ENCODE measurements at regions not wholly inside any gene's neighbourhood (a gene's known extent, or its start where the extent isn't known, plus 50 kb on each side); places are given as distances from the start of the nearest gene placed in this dataset.

DNA sequence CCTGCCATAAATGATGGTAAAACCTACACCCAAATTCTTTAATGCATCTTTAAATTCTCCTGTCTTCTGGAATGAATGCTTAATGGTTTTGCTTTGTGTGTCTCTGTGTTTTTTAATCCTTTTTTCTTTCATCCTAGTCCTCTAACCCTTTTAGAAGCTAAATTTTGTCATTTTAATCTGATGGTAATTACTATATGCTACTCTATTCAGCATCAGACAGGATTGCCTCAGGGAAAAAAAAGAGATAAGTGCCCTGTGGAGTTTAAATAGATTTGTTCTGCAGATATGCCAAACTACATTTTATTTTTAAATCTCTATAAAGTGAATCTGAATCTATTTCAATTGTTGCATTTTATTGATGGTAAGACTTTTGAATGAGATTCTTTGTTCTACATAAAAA, 966.8 kb downstream of the NSUN3 start:
- Histone ChIP-seq H3K4me1 (ENCODE audit: control insufficient read depth, insufficient read depth, low read length) (no peaks in the 10 kb centered on the region), H3K9ac (ENCODE audit: low read depth, low read length) (no peak overlapping the region), H3K4me2 (ENCODE audit: low read length) (no peak overlapping the region), H3K4me3 (ENCODE audit: low read length) (no peak overlapping the region), H3K9me3 (replicated peaks; ENCODE audit: low read length) (no peaks in the 10 kb centered on the region), H3K36me3 (ENCODE audit: insufficient read depth, low read length) (no peaks in the 10 kb centered on the region), H3K27me3 (ENCODE audit: control insufficient read depth, insufficient read depth, low read length) (no peaks in the 10 kb centered on the region)

- no peak overlapping the region for H3K4me2 ChIP-seq (ENCODE audit: low read length)
- H3K27me3 ChIP-seq (ENCODE audit: control insufficient read depth, insufficient read depth, low read length): no peaks in the 10 kb centered on the region
- no peak overlapping the region for H3K9ac ChIP-seq (ENCODE audit: low read depth, low read length)
Observed at GRCh38 chr3:95036526-95037021, 973.7 kb downstream of the NSUN3 start.

DNA sequence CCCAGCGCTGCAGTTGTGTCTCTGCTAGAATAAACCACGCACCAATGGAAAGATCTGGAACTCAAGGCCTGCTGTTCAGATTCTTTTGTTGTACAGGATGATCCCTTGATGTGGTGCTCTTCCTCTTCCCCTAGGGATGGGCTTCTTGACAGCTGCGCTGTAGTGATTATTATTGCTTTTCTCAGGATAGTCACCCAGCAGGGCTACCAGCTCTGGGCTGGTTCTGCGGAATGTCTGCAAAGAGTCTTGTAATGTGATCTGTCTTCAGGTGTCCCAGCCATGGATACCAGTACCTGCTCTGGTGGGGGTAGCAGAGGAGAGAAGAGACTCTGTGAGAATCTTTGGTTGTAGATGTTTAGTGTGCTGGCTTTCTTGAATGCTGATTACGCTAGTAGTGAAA, 974.2 kb downstream of the NSUN3 start:
- H3K4me3 ChIP-seq (ENCODE audit: low read length): no peak overlapping the region
- H3K36me3 ChIP-seq (ENCODE audit: insufficient read depth, low read length): no peaks in the 10 kb centered on the region
- H3K4me2 ChIP-seq (ENCODE audit: low read length): no peak overlapping the region
- H3K9me3 ChIP-seq (replicated peaks; ENCODE audit: low read length): peaks cover 4% of the 10 kb centered on the region
- no peaks in the 10 kb centered on the region for H3K27me3 ChIP-seq (ENCODE audit: control insufficient read depth, insufficient read depth, low read length)
- no peak overlapping the region for H3K9ac ChIP-seq (ENCODE audit: low read depth, low read length)
- no peaks in the 10 kb centered on the region for H3K4me1 ChIP-seq (ENCODE audit: control insufficient read depth, insufficient read depth, low read length)

More at GRCh38 chr3:95036526-95037021, 973.7 kb downstream of the NSUN3 start:
- H3K4me1 ChIP-seq (ENCODE audit: control insufficient read depth, insufficient read depth, low read length): no peaks in the 10 kb centered on the region
- H3K36me3 ChIP-seq (ENCODE audit: insufficient read depth, low read length): no peaks in the 10 kb centered on the region
- H3K4me3 ChIP-seq (ENCODE audit: low read length): no peak overlapping the region
- peaks cover 4% of the 10 kb centered on the region for H3K9me3 ChIP-seq (replicated peaks; ENCODE audit: low read length)

DNA sequence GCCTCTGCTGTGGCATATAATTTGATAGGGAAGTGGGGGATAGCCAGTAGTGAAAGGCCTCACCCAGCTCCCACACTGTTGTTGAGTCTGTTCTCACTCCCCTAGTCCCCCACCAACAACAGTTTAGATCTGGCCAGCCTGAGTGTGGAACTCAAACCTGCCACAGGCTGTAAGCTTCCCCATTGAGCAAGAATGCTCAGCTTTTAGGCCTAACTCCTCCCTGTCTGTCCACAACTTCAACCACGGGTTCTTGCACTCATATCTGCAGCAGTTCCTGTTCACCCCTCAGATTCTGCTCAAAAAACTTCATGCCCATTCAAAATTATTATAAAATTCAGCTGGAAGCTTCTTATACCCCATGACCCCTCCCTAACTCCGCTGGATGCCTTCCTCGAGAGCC, 975.1 kb downstream of the NSUN3 start:
- Histone ChIP-seq H3K9ac (ENCODE audit: low read depth, low read length) (no peak overlapping the region), H3K9me3 (replicated peaks; ENCODE audit: low read length) (peaks cover 4% of the 10 kb centered on the region), H3K4me1 (ENCODE audit: control insufficient read depth, insufficient read depth, low read length) (no peaks in the 10 kb centered on the region), H3K36me3 (ENCODE audit: insufficient read depth, low read length) (no peaks in the 10 kb centered on the region), H3K4me3 (ENCODE audit: low read length) (no peak overlapping the region), H3K4me2 (ENCODE audit: low read length) (no peak overlapping the region), H3K27me3 (ENCODE audit: control insufficient read depth, insufficient read depth, low read length) (no peaks in the 10 kb centered on the region)

DNA sequence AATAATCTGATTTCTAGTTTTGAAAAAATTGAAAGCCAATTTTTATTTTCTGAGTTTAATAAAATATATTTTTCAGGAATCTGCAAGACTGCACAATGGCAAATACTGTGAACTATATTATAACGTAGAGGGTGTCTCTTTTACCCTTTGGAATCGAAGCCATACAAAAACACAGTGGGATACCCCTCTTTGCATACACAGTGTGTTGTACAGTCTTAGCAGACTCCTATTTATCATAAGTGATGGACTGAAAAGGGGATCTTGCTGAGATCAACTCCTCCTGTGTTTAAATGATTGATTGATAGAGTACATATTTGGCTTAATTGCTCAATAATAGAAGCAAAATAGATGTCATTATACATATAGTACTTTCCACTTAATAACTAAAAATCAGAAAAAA, 981.2 kb downstream of the NSUN3 start:
- H3K4me1 ChIP-seq (ENCODE audit: control insufficient read depth, insufficient read depth, low read length): no peaks in the 10 kb centered on the region
- no peaks in the 10 kb centered on the region for H3K36me3 ChIP-seq (ENCODE audit: insufficient read depth, low read length)
- no peak overlapping the region for H3K9ac ChIP-seq (ENCODE audit: low read depth, low read length)
- no peak overlapping the region for H3K4me3 ChIP-seq (ENCODE audit: low read length)
- no peak overlapping the region for H3K4me2 ChIP-seq (ENCODE audit: low read length)
- H3K9me3 ChIP-seq (replicated peaks; ENCODE audit: low read length): peaks cover 2% of the 10 kb centered on the region
- H3K27me3 ChIP-seq (ENCODE audit: control insufficient read depth, insufficient read depth, low read length): no peaks in the 10 kb centered on the region

- Histone ChIP-seq H3K4me2 (ENCODE audit: low read length) (no peak overlapping the region), H3K4me3 (ENCODE audit: low read length) (no peak overlapping the region), H3K27me3 (ENCODE audit: control insufficient read depth, insufficient read depth, low read length) (no peaks in the 10 kb centered on the region), H3K9ac (ENCODE audit: low read depth, low read length) (no peak overlapping the region), H3K4me1 (ENCODE audit: control insufficient read depth, insufficient read depth, low read length) (no peaks in the 10 kb centered on the region), H3K36me3 (ENCODE audit: insufficient read depth, low read length) (no peaks in the 10 kb centered on the region), H3K9me3 (replicated peaks; ENCODE audit: low read length) (peaks cover 7% of the 10 kb centered on the region)
Observed at GRCh38 chr3:95048564-95048963, 985.7 kb downstream of the NSUN3 start.

- no peak overlapping the region for H3K4me3 ChIP-seq (ENCODE audit: low read length)
- no peak overlapping the region for H3K9ac ChIP-seq (ENCODE audit: low read depth, low read length)
- no peaks in the 10 kb centered on the region for H3K27me3 ChIP-seq (ENCODE audit: control insufficient read depth, insufficient read depth, low read length)
- H3K36me3 ChIP-seq (ENCODE audit: insufficient read depth, low read length): no peaks in the 10 kb centered on the region
- H3K4me2 ChIP-seq (ENCODE audit: low read length): no peak overlapping the region
- no peaks in the 10 kb centered on the region for H3K4me1 ChIP-seq (ENCODE audit: control insufficient read depth, insufficient read depth, low read length)
- peaks cover 7% of the 10 kb centered on the region for H3K9me3 ChIP-seq (replicated peaks; ENCODE audit: low read length)
Observed at GRCh38 chr3:95049841-95050240, 987.0 kb downstream of the NSUN3 start.

- Histone ChIP-seq H3K9me3 (replicated peaks; ENCODE audit: low read length) (peaks cover 1% of the 10 kb centered on the region), H3K4me3 (ENCODE audit: low read length) (no peak overlapping the region), H3K4me2 (ENCODE audit: low read length) (no peak overlapping the region), H3K36me3 (ENCODE audit: insufficient read depth, low read length) (no peaks in the 10 kb centered on the region), H3K9ac (ENCODE audit: low read depth, low read length) (no peak overlapping the region), H3K27me3 (ENCODE audit: control insufficient read depth, insufficient read depth, low read length) (no peaks in the 10 kb centered on the region), H3K4me1 (ENCODE audit: control insufficient read depth, insufficient read depth, low read length) (no peaks in the 10 kb centered on the region)
Observed at GRCh38 chr3:95055288-95055687, 992.4 kb downstream of the NSUN3 start.

DNA sequence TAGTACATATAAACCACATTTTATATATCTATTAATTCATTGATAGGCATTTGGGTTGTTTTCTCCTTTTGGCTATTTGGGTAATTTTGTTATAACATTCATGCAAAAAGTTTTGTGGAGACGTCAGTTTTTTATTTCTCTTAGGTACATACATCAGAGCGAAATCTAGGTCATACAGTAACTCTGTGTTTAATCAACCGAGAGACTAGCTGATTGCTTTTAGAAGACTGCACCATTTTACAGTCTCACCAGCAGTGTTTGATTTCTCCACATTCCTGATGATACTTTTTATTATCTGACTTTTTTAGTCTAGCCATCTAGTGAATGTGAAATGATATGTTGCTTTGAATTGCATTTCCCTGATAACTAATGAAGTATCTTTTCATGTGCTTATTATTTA, 1019.3 kb downstream of the NSUN3 start:
- Histone ChIP-seq H3K36me3 (ENCODE audit: insufficient read depth, low read length) (no peaks in the 10 kb centered on the region), H3K9me3 (replicated peaks; ENCODE audit: low read length) (no peaks in the 10 kb centered on the region), H3K27me3 (ENCODE audit: control insufficient read depth, insufficient read depth, low read length) (no peaks in the 10 kb centered on the region), H3K9ac (ENCODE audit: low read depth, low read length) (no peak overlapping the region), H3K4me2 (ENCODE audit: low read length) (no peak overlapping the region), H3K4me1 (ENCODE audit: control insufficient read depth, insufficient read depth, low read length) (no peaks in the 10 kb centered on the region), H3K4me3 (ENCODE audit: low read length) (no peak overlapping the region)

DNA sequence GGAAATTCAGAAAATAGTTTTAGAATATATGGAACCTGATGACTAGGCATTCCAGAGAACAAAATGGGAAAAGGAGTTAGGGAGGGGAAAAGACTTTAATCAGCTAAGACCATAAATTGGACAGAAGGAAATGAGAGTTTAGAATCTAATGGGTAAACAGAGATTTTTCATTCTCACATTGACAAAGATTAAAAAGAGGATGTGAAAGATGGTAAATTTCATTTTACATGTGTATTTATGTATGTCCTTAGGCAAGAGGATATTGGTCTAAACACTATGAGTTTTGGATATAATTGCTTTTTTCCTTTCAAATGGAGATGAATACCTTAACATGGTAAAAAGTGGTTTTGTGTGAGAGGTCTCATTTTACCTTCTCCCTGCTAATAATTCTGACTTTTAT, 1021.9 kb downstream of the NSUN3 start:
- Histone ChIP-seq H3K9me3 (replicated peaks; ENCODE audit: low read length) (no peaks in the 10 kb centered on the region), H3K4me2 (ENCODE audit: low read length) (no peak overlapping the region), H3K36me3 (ENCODE audit: insufficient read depth, low read length) (no peaks in the 10 kb centered on the region), H3K9ac (ENCODE audit: low read depth, low read length) (no peak overlapping the region), H3K4me3 (ENCODE audit: low read length) (no peak overlapping the region), H3K4me1 (ENCODE audit: control insufficient read depth, insufficient read depth, low read length) (no peaks in the 10 kb centered on the region), H3K27me3 (ENCODE audit: control insufficient read depth, insufficient read depth, low read length) (no peaks in the 10 kb centered on the region)

GRCh38 chr3:95088464-95088863, 1025.6 kb downstream of the NSUN3 start:
- Histone ChIP-seq H3K4me2 (ENCODE audit: low read length) (no peak overlapping the region), H3K36me3 (ENCODE audit: insufficient read depth, low read length) (no peaks in the 10 kb centered on the region), H3K27me3 (ENCODE audit: control insufficient read depth, insufficient read depth, low read length) (no peaks in the 10 kb centered on the region), H3K4me1 (ENCODE audit: control insufficient read depth, insufficient read depth, low read length) (no peaks in the 10 kb centered on the region), H3K4me3 (ENCODE audit: low read length) (no peak overlapping the region), H3K9ac (ENCODE audit: low read depth, low read length) (no peak overlapping the region), H3K9me3 (replicated peaks; ENCODE audit: low read length) (peaks cover 6% of the 10 kb centered on the region)

DNA sequence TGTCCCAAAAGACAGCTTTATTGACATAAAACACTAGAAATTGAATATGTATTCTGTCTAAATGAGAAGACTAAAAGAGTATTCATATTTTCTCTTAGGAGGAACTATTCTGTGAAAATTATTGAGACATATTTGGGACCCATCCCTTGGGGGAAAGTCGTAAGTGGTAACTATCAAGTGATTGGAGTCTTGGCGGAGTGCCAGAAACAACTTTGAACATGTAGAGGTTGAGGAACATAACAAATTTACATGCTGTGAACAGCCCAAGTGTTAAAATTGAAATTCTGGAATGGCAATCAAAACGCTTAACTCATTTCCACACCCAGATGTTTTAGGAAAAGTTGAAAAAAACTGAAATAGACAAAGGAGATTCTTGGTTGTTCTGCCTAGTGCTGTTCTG, 1034.6 kb downstream of the NSUN3 start:
- Histone ChIP-seq H3K4me1 (ENCODE audit: control insufficient read depth, insufficient read depth, low read length) (no peaks in the 10 kb centered on the region), H3K4me3 (ENCODE audit: low read length) (no peak overlapping the region), H3K4me2 (ENCODE audit: low read length) (no peak overlapping the region), H3K9me3 (replicated peaks; ENCODE audit: low read length) (peaks cover 2% of the 10 kb centered on the region), H3K27me3 (ENCODE audit: control insufficient read depth, insufficient read depth, low read length) (no peaks in the 10 kb centered on the region), H3K9ac (ENCODE audit: low read depth, low read length) (no peak overlapping the region), H3K36me3 (ENCODE audit: insufficient read depth, low read length) (no peaks in the 10 kb centered on the region)

Measured in skeletal muscle satellite cell (primary cell).